ENCODE measurements at regions not wholly inside any gene's neighbourhood (a gene's known extent, or its start where the extent isn't known, plus 50 kb on each side); places are given as distances from the start of the nearest gene placed in this dataset.
"Not testable (repeated sequence)": the region's sequence is repeated elsewhere in the genome, so short reads cannot be mapped to it uniquely, and the experiment has no call there.

GRCh38 chr11:127935081-127935480 is 652.3 kb downstream of the ETS1 start (continued):
- no peak for TF ChIP-seq CTCF (conservative IDR thresholded peaks at IDR 0.05; ENCODE audit: low read depth in 2 of 2)
- no peak for TF ChIP-seq JUNB (IDR thresholded peaks at IDR 0.05; ENCODE audit: unreplicated experiment)
- TF ChIP-seq POLR2AphosphoS5 (IDR thresholded peaks at IDR 0.05; ENCODE audit: low read depth): no peak
- no peak for TF ChIP-seq EZH2 (IDR thresholded peaks at IDR 0.05; ENCODE audit: low read depth, unreplicated experiment)
- TF ChIP-seq ETS1 (IDR thresholded peaks at IDR 0.05): no peak

DNA sequence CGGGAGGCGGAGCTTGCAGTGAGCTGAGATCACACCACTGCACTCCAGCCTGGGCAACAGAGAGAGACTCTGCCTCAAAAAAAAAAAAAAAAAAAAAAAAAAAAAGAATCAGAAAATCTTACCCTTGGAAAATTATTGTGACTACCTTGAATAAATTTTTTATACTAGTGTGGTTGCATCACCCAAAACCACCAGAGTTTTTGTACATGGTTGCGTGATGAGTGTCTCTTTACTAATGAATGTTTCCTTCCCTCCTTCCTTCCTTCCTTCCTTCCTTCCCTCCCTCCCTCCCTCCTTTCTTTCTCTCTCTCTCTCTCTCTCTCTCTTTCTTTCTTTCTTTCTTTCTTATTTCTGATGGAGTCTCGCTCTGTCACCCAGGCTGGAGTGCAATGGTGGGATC is 653.4 kb downstream of the ETS1 start:
- not testable (repeated sequence) for H3K36me3 Mint-ChIP-seq (ENCODE audit: low read depth); H3K27ac Mint-ChIP-seq; H2AFZ ChIP-seq; H3K4me1 Mint-ChIP-seq; H4K20me1 ChIP-seq (replicated peaks; ENCODE audit: insufficient read depth); H3K79me2 ChIP-seq (replicated peaks; ENCODE audit: insufficient read depth); H3K4me1 ChIP-seq (ENCODE audit: insufficient read depth); DNase-seq (ENCODE audit: low spot score); H3K27me3 ChIP-seq (ENCODE audit: insufficient read depth); H3K27ac ChIP-seq (ENCODE audit: low read depth); H3K4me3 Mint-ChIP-seq; H3K4me2 ChIP-seq; H3F3A ChIP-seq (replicated peaks; ENCODE audit: low read depth); H3K36me3 ChIP-seq (ENCODE audit: insufficient read depth); ATAC-seq; H3K4me3 ChIP-seq; H3K27me3 Mint-ChIP-seq (ENCODE audit: insufficient read depth, low read depth, poor library complexity); H3K9me2 ChIP-seq (ENCODE audit: insufficient read depth); H3K9me3 Mint-ChIP-seq

DNA sequence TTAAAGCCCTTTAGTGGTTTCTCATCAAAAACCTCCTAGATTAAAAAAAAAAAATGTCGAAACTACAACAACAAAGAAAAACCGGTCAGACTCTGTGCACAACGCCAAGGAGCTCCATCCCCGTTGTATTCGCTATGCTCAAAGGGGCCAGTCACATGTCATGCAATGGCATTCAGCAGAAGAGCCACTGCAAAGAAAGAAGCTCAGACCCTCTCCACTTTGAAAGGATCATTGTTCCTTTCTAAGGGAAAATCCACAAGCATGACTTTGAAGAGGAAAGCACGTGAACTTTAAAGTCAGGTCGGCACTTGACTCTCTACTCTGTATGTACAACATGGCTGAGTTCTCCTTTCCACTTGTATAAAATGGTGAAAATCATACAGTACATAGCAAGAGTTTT is 655.6 kb downstream of the ETS1 start:
- H3K36me3 Mint-ChIP-seq (ENCODE audit: low read depth): no peaks in the 10 kb centered on the region
- peaks cover 3% of the 10 kb centered on the region for H3K9me3 Mint-ChIP-seq
- no peak for ATAC-seq
- Histone ChIP-seq H4K20me1 (replicated peaks; ENCODE audit: insufficient read depth) (no peaks in the 10 kb centered on the region), H3K4me2 (no peak overlapping the region), H3F3A (replicated peaks; ENCODE audit: low read depth) (no peaks in the 10 kb centered on the region), H3K27ac (ENCODE audit: low read depth) (no peak overlapping the region), H3K4me3 (no peak overlapping the region), H3K27me3 (ENCODE audit: insufficient read depth) (no peaks in the 10 kb centered on the region), H3K79me2 (replicated peaks; ENCODE audit: insufficient read depth) (no peaks in the 10 kb centered on the region), H3K36me3 (ENCODE audit: insufficient read depth) (no peaks in the 10 kb centered on the region), H3K9me2 (ENCODE audit: insufficient read depth) (peaks cover 6% of the 10 kb centered on the region), H2AFZ (no peak overlapping the region), H3K4me1 (ENCODE audit: insufficient read depth) (no peaks in the 10 kb centered on the region)
- no peak overlapping the region for H3K4me3 Mint-ChIP-seq
- no peaks in the 10 kb centered on the region for H3K27me3 Mint-ChIP-seq (ENCODE audit: insufficient read depth, low read depth, poor library complexity)
- no peaks in the 10 kb centered on the region for H3K4me1 Mint-ChIP-seq
- no peak overlapping the region for H3K27ac Mint-ChIP-seq
- DNase-seq (ENCODE audit: low spot score): no peak
- TF ChIP-seq NANOG (IDR thresholded peaks at IDR 0.05; ENCODE audit: borderline replicate concordance) (no peak), JUNB (IDR thresholded peaks at IDR 0.05; ENCODE audit: unreplicated experiment) (no peak), ZNF462 (CRISPR knock-in tag; IDR thresholded peaks at IDR 0.05) (no peak), CTCF (conservative IDR thresholded peaks at IDR 0.05; ENCODE audit: low read depth in 2 of 2) (no peak), ZNF331 (CRISPR knock-in tag; IDR thresholded peaks at IDR 0.05; ENCODE audit: low read depth) (no peak)

All from GM23338 (cell line).